GM12891 (cell line): ENCODE measurements at regions not wholly inside any gene's neighbourhood (a gene's known extent, or its start where the extent isn't known, plus 50 kb on each side); places are given as distances from the start of the nearest gene placed in this dataset.

ENCODE experiments used
- POLR2A ChIP-seq: IDR thresholded peaks from 2 replicates; pipeline ENCODE4 v1.6.1; 2011; ENCODE audit warnings: low read depth, low read length, control low read depth
- POLR2AphosphoS5 ChIP-seq: IDR thresholded peaks from 2 replicates; pipeline ENCODE4 v1.6.1; 2011; ENCODE audit warnings: low read depth, low read length, control low read depth
- SPI1 ChIP-seq: IDR thresholded peaks from 2 replicates; pipeline ENCODE4 v1.6.1; 2011; ENCODE audit warnings: low read depth, low read length, control low read depth
- TAF1 ChIP-seq: IDR thresholded peaks from 2 replicates; pipeline ENCODE4 v1.6.1; 2011; ENCODE audit warnings: low read depth, low read length, control low read depth

GRCh38 chr13:23067129-23067528, 113.7 kb upstream of the SGCG start:
- TF ChIP-seq POLR2A, result no peak
- TF ChIP-seq TAF1, result no peak
- no peak for TF ChIP-seq POLR2AphosphoS5
- TF ChIP-seq SPI1, result no peak
